ENCODE measurements at regions not wholly inside any gene's neighbourhood (a gene's known extent, or its start where the extent isn't known, plus 50 kb on each side); places are given as distances from the start of the nearest gene placed in this dataset.
A peak's percentile ranks its signal among the peaks of the same experiment; 100 is the strongest.

GRCh38 chr18:52060607-52061304, 279.2 kb upstream of the DCC start (continued):
- TF ChIP-seq TBX2 (CRISPR knock-in tag; IDR thresholded peaks at IDR 0.05; ENCODE audit: borderline replicate concordance) (peak; percentile 28; the same call in 1 of the 2 replicates), U2AF1 (optimal IDR thresholded peaks at IDR 0.05; ENCODE audit: low read depth, low read length) (no peak), HMGA1 (CRISPR knock-in tag; conservative IDR thresholded peaks at IDR 0.05) (no peak), ZNF839 (CRISPR knock-in tag; IDR thresholded peaks at IDR 0.05; ENCODE audit: borderline replicate concordance) (no peak), SNAI1 (CRISPR knock-in tag; IDR thresholded peaks at IDR 0.05; ENCODE audit: borderline replicate concordance) (no peak), NR1H2 (CRISPR knock-in tag; IDR thresholded peaks at IDR 0.05; ENCODE audit: borderline replicate concordance, low read depth) (no peak), SALL1 (CRISPR knock-in tag; IDR thresholded peaks at IDR 0.05) (peak; percentile 41; the same call in 1 of the 2 replicates), SNRNP70 (IDR thresholded peaks at IDR 0.05; ENCODE audit: low read depth, low read length) (no peak), RXRA (CRISPR knock-in tag; IDR thresholded peaks at IDR 0.05) (no peak), DNMT1 (CRISPR knock-in tag; IDR thresholded peaks at IDR 0.05) (no peak), ARID5B (CRISPR knock-in tag; IDR thresholded peaks at IDR 0.05) (peak; percentile 60), PAXIP1 (CRISPR knock-in tag; conservative IDR thresholded peaks at IDR 0.05) (peak; percentile 44; the same call in 1 of the 2 replicates), SOX13 (IDR thresholded peaks at IDR 0.05) (no peak), SOX13 (CRISPR knock-in tag; conservative IDR thresholded peaks at IDR 0.05 in 1 of 2, IDR thresholded peaks at IDR 0.05 in 1 of 2) (peak in 1 of 2 experiments; percentile 54; a peak in 1 of 4 replicates)

Data from HepG2 (cell line).